ENCODE measurements at regions not wholly inside any gene's neighbourhood (a gene's known extent, or its start where the extent isn't known, plus 50 kb on each side); places are given as distances from the start of the nearest gene placed in this dataset.

DNA sequence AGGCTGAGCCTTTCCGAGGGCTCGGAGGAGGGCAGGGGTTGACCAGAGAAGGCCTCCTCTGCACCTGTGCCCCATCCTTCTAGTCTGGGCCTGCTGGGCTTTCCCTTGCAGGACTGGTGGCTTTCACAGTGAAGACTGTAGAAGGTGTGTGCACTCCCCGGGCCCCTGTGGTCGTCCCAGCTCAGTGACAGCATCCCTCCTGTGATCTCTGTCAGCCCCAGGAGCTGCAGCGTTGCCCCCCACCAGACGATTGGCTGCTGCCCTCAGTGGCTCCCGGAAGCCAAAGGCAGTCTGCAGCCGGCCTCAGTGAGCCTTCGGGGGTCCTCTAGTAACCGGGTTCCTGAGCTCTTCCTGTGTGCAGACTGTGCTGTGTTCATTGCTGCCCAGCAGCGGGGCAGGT, 69.4 kb upstream of the EN2 start:
- no peak for TF ChIP-seq EZH2 (IDR thresholded peaks at IDR 0.05)
- TF ChIP-seq POLR2AphosphoS5 (IDR thresholded peaks at IDR 0.05; ENCODE audit: borderline replicate concordance, low read depth, low read length): no peak
- no peak for TF ChIP-seq FOXP2 (optimal IDR thresholded peaks at IDR 0.05; ENCODE audit: control extremely low read depth, extremely low read length, insufficient read depth)
